GM18951 (cell line): ENCODE measurements at regions not wholly inside any gene's neighbourhood (a gene's known extent, or its start where the extent isn't known, plus 50 kb on each side); places are given as distances from the start of the nearest gene placed in this dataset.

Experiments used
- POLR2A ChIP-seq: IDR thresholded peaks from 4 replicates; pipeline ENCODE4 v1.6.1; 2011; ENCODE audit warnings: mild to moderate bottlenecking; ENCODE audit not compliant: insufficient read length, insufficient read depth; ENCODE audit errors: extremely low read depth
- in situ Hi-C: fragments of 300-500 bp; cut with MboI; formaldehyde crosslinking; loops from one replicate; pipeline ENCODE4 v1.12.0; 2022; ENCODE audit warnings: low sequenced_read_pairs, mixed read lengths, inconsistent platforms; ENCODE audit not compliant: unreplicated experiment

GRCh38 chr20:2203436-2203835, 92.4 kb upstream of the TGM3 start:
- no peak for TF ChIP-seq POLR2A
- in situ Hi-C loops, result no loop called here

- TF ChIP-seq POLR2A, result no peak
- in situ Hi-C loops, result no loop called here
Measured at GRCh38 chr20:2204021-2204420, 91.8 kb upstream of the TGM3 start.

- in situ Hi-C loops, result no loop called here
- TF ChIP-seq POLR2A, result peak; percentile 19
Measured at GRCh38 chr20:2206957-2207769, 88.6 kb upstream of the TGM3 start.

GRCh38 chr20:2207770-2208097, 88.1 kb upstream of the TGM3 start:
- in situ Hi-C loops, result no loop called here
- no peak for TF ChIP-seq POLR2A

GRCh38 chr20:2208897-2209296, 86.9 kb upstream of the TGM3 start:
- in situ Hi-C loops, result no loop called here
- TF ChIP-seq POLR2A, result no peak

- TF ChIP-seq POLR2A, result no peak
- in situ Hi-C loops, result no loop called here
Measured at GRCh38 chr20:2210646-2211552, 84.9 kb upstream of the TGM3 start.

- in situ Hi-C loops, result no loop called here
- no peak for TF ChIP-seq POLR2A
Measured at GRCh38 chr20:2212456-2213015, 83.3 kb upstream of the TGM3 start.

- no peak for TF ChIP-seq POLR2A
- in situ Hi-C loops, result no loop called here
Measured at GRCh38 chr20:2213401-2213800, 82.4 kb upstream of the TGM3 start.

- in situ Hi-C loops, result no loop called here
Measured at GRCh38 chr20:2217857-2218539, 77.8 kb upstream of the TGM3 start.

GRCh38 chr20:2219481-2220006, 76.3 kb upstream of the TGM3 start:
- TF ChIP-seq POLR2A, result no peak
- in situ Hi-C loops, result no loop called here

More at GRCh38 chr20:2217857-2218539, 77.8 kb upstream of the TGM3 start:
- TF ChIP-seq POLR2A, result no peak

GRCh38 chr20:2220298-2220697, 75.5 kb upstream of the TGM3 start:
- no peak for TF ChIP-seq POLR2A
- in situ Hi-C loops, result no loop called here

- in situ Hi-C loops, result no loop called here
- no peak for TF ChIP-seq POLR2A
Measured at GRCh38 chr20:2221921-2222320, 73.9 kb upstream of the TGM3 start.
